Nephron (organoid): ENCODE measurements at regions not wholly inside any gene's neighbourhood (a gene's known extent, or its start where the extent isn't known, plus 50 kb on each side); places are given as distances from the start of the nearest gene placed in this dataset.
"Not testable (repeated sequence)": the region's sequence is repeated elsewhere in the genome, so short reads cannot be mapped to it uniquely, and the experiment has no call there.

Experiments
- H3K27ac Mint-ChIP-seq, 3 experiments: 2 replicates each; pipeline ENCODE4 v1.8.0; 2020; ENCODE audit warnings: mixed read lengths in 3 of 3, mild to moderate bottlenecking in 2 of 3, moderate library complexity in 1 of 3
- H3K27me3 Mint-ChIP-seq: 2 replicates; pipeline ENCODE4 v1.8.0; 2021; ENCODE audit warnings: low read depth, mild to moderate bottlenecking, moderate library complexity, mixed read lengths
- H3K36me3 Mint-ChIP-seq: 2 replicates; pipeline ENCODE4 v1.8.0; 2020; ENCODE audit warnings: low read depth, mixed read lengths
- H3K4me1 Mint-ChIP-seq: 2 replicates; pipeline ENCODE4 v1.8.0; 2020; ENCODE audit warnings: mixed read lengths
- H3K4me3 Mint-ChIP-seq, 3 experiments: 2 replicates each; pipeline ENCODE4 v1.8.0; 2020; ENCODE audit warnings: mild to moderate bottlenecking in 3 of 3, mixed read lengths in 3 of 3, moderate library complexity in 2 of 3
- H3K9me3 Mint-ChIP-seq: 2 replicates; pipeline ENCODE4 v1.8.0; 2020; ENCODE audit warnings: mixed read lengths
- CTCF ChIP-seq, 3 experiments: fragments of 200-600 bp; sonication (generic); IDR thresholded peaks; one replicate each; pipeline ENCODE4 v1.5.0; 2021; ENCODE audit warnings: antibody characterized with exemption in 3 of 3; ENCODE audit not compliant: unreplicated experiment in 3 of 3

- Mint-ChIP-seq H3K4me1 (peaks cover 8% of the 10 kb centered on the region), H3K4me3 (no peak overlapping the region), H3K27me3 (peaks cover 4% of the 10 kb centered on the region), H3K36me3 (no peaks in the 10 kb centered on the region), H3K27ac (no peak overlapping the region), H3K9me3 (no peaks in the 10 kb centered on the region)
- TF ChIP-seq CTCF (IDR thresholded peaks at IDR 0.05; ENCODE audit: unreplicated experiment in 3 of 3): no peak
Measured at GRCh38 chr11:42777776-42778175, 534.0 kb upstream of the API5 start.

GRCh38 chr11:42778193-42778592 lies 533.6 kb upstream of the API5 start:
- Mint-ChIP-seq H3K4me3 (no peak overlapping the region), H3K36me3 (no peaks in the 10 kb centered on the region), H3K27ac (no peak overlapping the region), H3K9me3 (no peaks in the 10 kb centered on the region), H3K4me1 (peaks cover 8% of the 10 kb centered on the region), H3K27me3 (peaks cover 4% of the 10 kb centered on the region)
- TF ChIP-seq CTCF (IDR thresholded peaks at IDR 0.05; ENCODE audit: unreplicated experiment in 3 of 3): no peak

GRCh38 chr11:42779555-42779954 lies 532.2 kb upstream of the API5 start:
- Mint-ChIP-seq H3K4me1 (peaks cover 4% of the 10 kb centered on the region), H3K36me3 (no peaks in the 10 kb centered on the region), H3K27ac (no peak overlapping the region), H3K4me3 (no peak overlapping the region), H3K27me3 (peaks cover 4% of the 10 kb centered on the region), H3K9me3 (no peaks in the 10 kb centered on the region)
- TF ChIP-seq CTCF (IDR thresholded peaks at IDR 0.05; ENCODE audit: unreplicated experiment in 3 of 3): no peak

GRCh38 chr11:42786981-42787380 lies 524.8 kb upstream of the API5 start:
- no peak for TF ChIP-seq CTCF (IDR thresholded peaks at IDR 0.05; ENCODE audit: unreplicated experiment in 3 of 3)
- Mint-ChIP-seq H3K4me1 (no peaks in the 10 kb centered on the region), H3K27ac (no peak overlapping the region), H3K36me3 (no peaks in the 10 kb centered on the region), H3K9me3 (peaks cover 10% of the 10 kb centered on the region), H3K27me3 (peaks cover 4% of the 10 kb centered on the region), H3K4me3 (no peak overlapping the region)

GRCh38 chr11:42795483-42795882 lies 516.3 kb upstream of the API5 start:
- H3K4me1 Mint-ChIP-seq: not testable (repeated sequence)

DNA sequence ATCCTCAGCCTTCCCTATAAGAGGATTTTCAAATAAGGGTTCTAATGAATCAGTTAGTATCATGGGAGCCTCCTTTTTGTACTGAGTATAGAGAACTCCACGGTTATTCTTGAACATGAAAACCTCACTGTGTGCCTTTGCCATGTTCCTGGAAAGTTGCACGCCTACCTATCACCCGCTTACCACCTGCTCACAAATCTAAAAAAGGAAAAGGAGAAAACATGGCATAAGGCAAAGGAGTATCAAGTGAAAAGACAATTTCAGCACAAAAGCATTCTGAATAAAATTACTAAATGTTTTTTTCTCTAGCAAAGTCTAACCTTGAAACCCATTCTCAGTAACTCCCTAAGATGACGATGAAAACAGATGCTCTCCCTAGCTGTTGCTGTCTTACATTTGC lies 511.8 kb upstream of the API5 start:
- no peaks in the 10 kb centered on the region for H3K27me3 Mint-ChIP-seq
- no peaks in the 10 kb centered on the region for H3K36me3 Mint-ChIP-seq
- peaks cover 5% of the 10 kb centered on the region for H3K9me3 Mint-ChIP-seq
- H3K4me3 Mint-ChIP-seq: no peak overlapping the region
- TF ChIP-seq CTCF (IDR thresholded peaks at IDR 0.05; ENCODE audit: unreplicated experiment in 3 of 3): no peak
- no peak overlapping the region for H3K27ac Mint-ChIP-seq
- H3K4me1 Mint-ChIP-seq: no peaks in the 10 kb centered on the region

More at GRCh38 chr11:42795483-42795882, 516.3 kb upstream of the API5 start:
- not testable (repeated sequence) for H3K4me3 Mint-ChIP-seq, H3K27me3 Mint-ChIP-seq, H3K9me3 Mint-ChIP-seq, H3K27ac Mint-ChIP-seq, H3K36me3 Mint-ChIP-seq
